Right cardiac atrium (tissue), 5 donors: ENCODE measurements at regions not wholly inside any gene's neighbourhood (a gene's known extent, or its start where the extent isn't known, plus 50 kb on each side); places are given as distances from the start of the nearest gene placed in this dataset.

Experiments used
- ATAC-seq, 2 donors: fragments of 200-7000 bp; cut with Tn5 transposase; one replicate each; pipeline versions ENCODE4 v1.8.0 to v1.9.1; 2020; ENCODE audit warnings: moderate library complexity in 2 of 2, mild to moderate bottlenecking in 1 of 2
- DNase-seq, 3 donors: peaks; one replicate each; pipeline ENCODE4 v3.0.0-alpha.2; 2020
- H3K27ac ChIP-seq: one replicate; pipeline ENCODE4 v1.5.1; 2013; ENCODE audit warnings: mild to moderate bottlenecking, low read length, control low read depth, moderate library complexity
- H3K27me3 ChIP-seq: one replicate; pipeline ENCODE4 v1.6.1; 2013; ENCODE audit not compliant: control insufficient read depth, insufficient read depth
- H3K4me1 ChIP-seq: one replicate; pipeline ENCODE4 v1.6.1; 2013; ENCODE audit warnings: low read length; ENCODE audit not compliant: control insufficient read depth, insufficient read depth
- H3K4me3 ChIP-seq: one replicate; pipeline ENCODE4 v1.5.1; 2013; ENCODE audit warnings: low read length, control low read depth
- H3K9me3 ChIP-seq: one replicate; pipeline ENCODE4 v1.6.1; 2013; ENCODE audit warnings: low read length; ENCODE audit not compliant: control insufficient read depth
- WGBS: extraction: QIAGEN DNeasy Blood & Tissue Kit; methylation state at CpG from one replicate; pipeline ENCODE4 v1.1.7; 2013; 5-methylcytosine and 5-hydroxymethylcytosine counted together
- intact Hi-C, 4 donors: fragments of 100-400 bp; cut with DNase I; formaldehyde crosslinking; loops; one replicate each; pipeline versions ENCODE4 v1.11.0 to v1.14.0; 2022 to 2023
- donor health status: healthy with polysubstance abuse.
- donor health status: DM: no; HTN: yes; CAD: no.
- donor health status: DM: no; HTN: no; CAD: no.
- donor health status: DM: no; HTN: yes; CAD: no; lungs with severe emphysema.
- donor health status: DM: yes; HTN: yes; CAD: no.

DNA sequence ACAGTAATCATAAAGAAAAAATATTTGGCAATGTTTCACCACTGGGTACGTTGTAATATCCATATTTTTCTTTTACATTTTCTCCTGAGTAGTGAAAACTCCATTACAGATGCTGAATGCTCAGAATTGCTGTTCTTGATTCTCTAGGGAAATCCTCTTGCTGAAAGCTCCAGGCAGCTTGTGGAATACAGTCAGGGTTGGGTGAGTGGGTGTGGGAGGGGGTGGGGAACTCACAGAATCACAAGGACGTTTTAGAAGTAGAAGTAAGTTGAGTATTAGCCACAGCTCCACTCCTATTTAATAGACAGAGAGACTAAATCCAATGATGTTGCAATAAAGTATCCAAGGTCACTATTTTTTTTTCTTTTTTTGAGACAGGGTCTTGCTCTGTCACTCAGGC, 1270.9 kb downstream of the TYW1 start:
- ATAC-seq (no peak), DNase-seq (no peak)
- WGBS, result 45% methylated on average over 2 of the region's 2 CpGs
- H3K4me1 ChIP-seq, result no peaks in the 10 kb centered on the region
- intact Hi-C loops, result no loop called here
- H3K27me3 ChIP-seq, result no peaks in the 10 kb centered on the region
- H3K27ac ChIP-seq, result no peak overlapping the region
- H3K9me3 ChIP-seq, result no peaks in the 10 kb centered on the region
- no peak overlapping the region for H3K4me3 ChIP-seq

DNA sequence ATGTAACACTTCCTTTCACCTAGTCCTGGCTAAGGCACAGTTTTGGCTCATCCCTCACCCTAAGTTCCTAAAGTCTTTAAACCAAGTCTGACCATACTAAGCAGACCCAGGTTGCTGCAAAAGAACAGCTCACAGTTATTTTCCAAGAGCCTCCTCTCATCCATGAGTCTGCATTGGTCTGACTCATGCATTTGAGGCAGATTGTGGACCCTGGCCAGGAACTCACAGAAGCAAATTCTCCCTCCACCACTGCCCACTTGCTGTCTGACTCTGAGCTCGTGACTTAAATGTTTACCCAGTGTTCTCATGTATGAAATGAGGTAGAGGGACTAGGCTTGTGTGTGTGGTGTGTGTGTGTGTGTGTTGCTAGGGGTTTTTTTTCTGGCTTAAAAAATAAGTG, 1272.8 kb downstream of the TYW1 start:
- no peak for ATAC-seq
- intact Hi-C loops, result no loop called here
- no peak overlapping the region for H3K27ac ChIP-seq
- H3K4me3 ChIP-seq, result no peak overlapping the region
- no peaks in the 10 kb centered on the region for H3K27me3 ChIP-seq
- 23% methylated on average over 1 of the region's 1 CpG for WGBS
- DNase-seq, result no peak
- no peaks in the 10 kb centered on the region for H3K9me3 ChIP-seq
- no peaks in the 10 kb centered on the region for H3K4me1 ChIP-seq

DNA sequence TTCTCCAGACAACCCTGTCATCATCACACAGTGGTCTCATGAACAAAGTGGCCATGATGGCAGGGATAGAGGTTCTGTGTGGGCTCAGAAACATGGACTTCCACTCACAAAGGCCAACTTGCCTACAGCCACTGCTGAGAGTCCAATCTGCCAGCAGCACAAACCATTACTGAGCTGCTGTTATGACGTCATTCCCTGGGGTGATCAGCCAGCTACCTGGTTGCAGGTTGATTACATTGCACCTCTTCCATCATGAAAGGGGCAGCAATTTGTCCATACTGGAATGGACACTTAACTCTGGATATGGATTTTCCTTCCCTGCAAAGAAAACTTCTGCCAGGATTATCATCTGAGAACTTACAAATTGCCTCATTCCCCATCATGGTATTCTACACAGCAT, 1275.9 kb downstream of the TYW1 start:
- ATAC-seq, result no peak
- 86% methylated on average over 1 of the region's 1 CpG for WGBS
- Histone ChIP-seq H3K27ac (no peak overlapping the region), H3K4me3 (no peak overlapping the region), H3K27me3 (no peaks in the 10 kb centered on the region), H3K4me1 (no peaks in the 10 kb centered on the region), H3K9me3 (no peaks in the 10 kb centered on the region)
- DNase-seq, result no peak
- intact Hi-C loops, result no loop called here

GRCh38 chr7:68276725-68277124, 1280.1 kb downstream of the TYW1 start:
- WGBS, result 87% methylated on average over 7 of the region's 7 CpGs
- ATAC-seq (no peak), DNase-seq (no peak)
- H3K27me3 ChIP-seq, result no peaks in the 10 kb centered on the region
- no peak overlapping the region for H3K4me3 ChIP-seq
- no peaks in the 10 kb centered on the region for H3K9me3 ChIP-seq
- H3K4me1 ChIP-seq, result no peaks in the 10 kb centered on the region
- H3K27ac ChIP-seq, result no peak overlapping the region
- intact Hi-C loops, result no loop called here

GRCh38 chr7:68279827-68280400, 1283.3 kb downstream of the TYW1 start:
- intact Hi-C loops, result no loop called here
- no peak for ATAC-seq
- H3K27me3 ChIP-seq, result no peaks in the 10 kb centered on the region

DNA sequence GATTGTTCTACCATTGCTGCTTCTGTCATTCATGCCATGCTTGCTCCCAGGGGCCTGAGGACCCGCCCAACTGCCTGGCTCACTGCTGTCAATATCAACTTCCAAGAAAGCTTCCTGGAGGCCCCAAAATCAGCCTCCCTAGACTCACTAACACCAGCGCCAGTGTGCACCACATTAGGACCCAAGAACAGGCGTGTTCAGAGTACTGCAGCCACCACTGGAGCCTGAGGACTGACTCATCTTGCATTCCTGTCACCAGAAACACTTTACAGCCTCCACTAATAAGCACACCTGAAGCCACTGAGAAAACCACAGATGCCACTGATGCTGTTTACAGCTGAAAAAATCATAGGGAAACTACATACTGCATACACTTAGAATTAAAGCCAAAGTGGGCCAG, 1284.3 kb downstream of the TYW1 start:
- DNase-seq (no peak), ATAC-seq (no peak)
- Histone ChIP-seq H3K4me1 (no peaks in the 10 kb centered on the region), H3K4me3 (no peak overlapping the region), H3K27ac (no peak overlapping the region), H3K27me3 (no peaks in the 10 kb centered on the region), H3K9me3 (no peaks in the 10 kb centered on the region)
- WGBS, result 89% methylated on average over 3 of the region's 3 CpGs
- intact Hi-C loops, result no loop called here

More at GRCh38 chr7:68279827-68280400, 1283.3 kb downstream of the TYW1 start:
- Histone ChIP-seq H3K9me3 (no peaks in the 10 kb centered on the region), H3K27ac (no peak overlapping the region), H3K4me1 (no peaks in the 10 kb centered on the region), H3K4me3 (no peak overlapping the region)
- WGBS, result 50% methylated on average over 10 of the region's 10 CpGs
- no peak for DNase-seq

- H3K27ac ChIP-seq, result no peak overlapping the region
- no peaks in the 10 kb centered on the region for H3K4me1 ChIP-seq
- intact Hi-C loops, result no loop called here
- WGBS, result 79% methylated on average over 4 of the region's 4 CpGs
- DNase-seq, result no peak
- no peaks in the 10 kb centered on the region for H3K9me3 ChIP-seq
- H3K4me3 ChIP-seq, result no peak overlapping the region
- no peaks in the 10 kb centered on the region for H3K27me3 ChIP-seq
- no peak for ATAC-seq
These were observed 1291.5 kb downstream of the TYW1 start for GRCh38 chr7:68288144-68288593.

GRCh38 chr7:68291710-68292109, 1295.1 kb downstream of the TYW1 start:
- H3K9me3 ChIP-seq, result no peaks in the 10 kb centered on the region
- no peak overlapping the region for H3K27ac ChIP-seq
- no peaks in the 10 kb centered on the region for H3K27me3 ChIP-seq
- no peaks in the 10 kb centered on the region for H3K4me1 ChIP-seq
- ATAC-seq, result no peak
- DNase-seq, result no peak
- no peak overlapping the region for H3K4me3 ChIP-seq
- intact Hi-C loops, result no loop called here

- DNase-seq (no peak), ATAC-seq (no peak)
- no peak overlapping the region for H3K4me3 ChIP-seq
- no peak overlapping the region for H3K27ac ChIP-seq
- no peaks in the 10 kb centered on the region for H3K27me3 ChIP-seq
- WGBS, result 50% methylated on average over 4 of the region's 4 CpGs
- no peaks in the 10 kb centered on the region for H3K9me3 ChIP-seq
- intact Hi-C loops, result no loop called here
- no peaks in the 10 kb centered on the region for H3K4me1 ChIP-seq
These were observed 1298.8 kb downstream of the TYW1 start for GRCh38 chr7:68295386-68295785.

DNA sequence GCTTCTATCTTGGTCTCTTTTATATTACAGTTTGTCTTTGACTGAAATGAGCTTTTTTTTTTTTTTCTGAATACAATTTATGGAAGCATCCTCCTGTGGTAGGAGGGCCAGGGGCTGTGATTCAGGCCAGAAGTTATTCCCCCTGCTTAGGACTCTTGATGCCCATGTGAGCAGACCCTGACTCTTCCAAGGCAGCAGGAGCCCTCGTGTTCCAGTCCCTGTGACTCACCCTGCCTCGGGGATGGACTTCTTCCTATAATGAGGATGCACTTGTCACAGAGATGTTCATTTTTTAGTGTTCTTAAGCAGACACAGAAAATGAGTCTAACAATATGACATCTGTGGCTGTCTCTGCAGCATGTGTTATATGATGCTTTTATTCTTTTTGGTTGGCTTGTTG, 1293.7 kb upstream of the AUTS2 start:
- intact Hi-C loops, result no loop called here
- no peak overlapping the region for H3K4me3 ChIP-seq
- H3K4me1 ChIP-seq, result no peaks in the 10 kb centered on the region
- ATAC-seq (no peak), DNase-seq (no peak)
- H3K27ac ChIP-seq, result no peak overlapping the region
- H3K27me3 ChIP-seq, result no peaks in the 10 kb centered on the region
- no peaks in the 10 kb centered on the region for H3K9me3 ChIP-seq
- 78% methylated on average over 2 of the region's 2 CpGs for WGBS

DNA sequence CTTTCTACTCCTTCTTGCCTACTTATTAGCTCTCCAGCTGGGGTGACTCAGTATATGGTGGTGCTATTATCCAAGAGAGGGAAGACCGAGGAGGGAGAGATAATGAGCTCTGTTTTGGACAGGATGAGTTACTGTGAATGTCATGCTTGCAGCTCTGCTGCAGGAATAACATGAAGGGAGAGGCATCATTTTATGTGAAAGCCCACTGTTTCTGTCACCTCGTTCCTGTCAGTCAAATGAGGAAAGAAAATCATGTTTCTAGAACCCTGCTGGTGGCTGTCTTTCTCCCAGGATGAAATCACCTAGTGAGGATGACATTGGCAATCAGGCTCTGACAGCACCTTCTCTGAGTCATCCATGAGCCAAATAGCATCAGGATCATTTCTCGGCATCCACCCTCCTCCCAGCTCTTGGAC, 1291.6 kb upstream of the AUTS2 start:
- 44% methylated on average over 3 of the region's 3 CpGs for WGBS
- intact Hi-C loops, result no loop called here

GRCh38 chr7:68309271-68309670, 1289.0 kb upstream of the AUTS2 start:
- Histone ChIP-seq H3K4me1 (no peaks in the 10 kb centered on the region), H3K4me3 (no peak overlapping the region), H3K27ac (no peak overlapping the region), H3K27me3 (no peaks in the 10 kb centered on the region), H3K9me3 (no peaks in the 10 kb centered on the region)
- WGBS, result 79% methylated on average over 2 of the region's 2 CpGs
- intact Hi-C loops, result no loop called here
- DNase-seq (no peak), ATAC-seq (no peak)

More for the DNA sequence above, 1291.6 kb upstream of the AUTS2 start:
- Histone ChIP-seq H3K27ac (no peak overlapping the region), H3K27me3 (no peaks in the 10 kb centered on the region), H3K4me1 (no peaks in the 10 kb centered on the region), H3K9me3 (no peaks in the 10 kb centered on the region), H3K4me3 (no peak overlapping the region)
- ATAC-seq (no peak), DNase-seq (no peak)
